Adrenal gland (tissue), 9 donors: ENCODE measurements at regions not wholly inside any gene's neighbourhood (a gene's known extent, or its start where the extent isn't known, plus 50 kb on each side); places are given as distances from the start of the nearest gene placed in this dataset.

Experiments used
- DNase-seq, 7 donors: peaks; one replicate each; pipeline ENCODE4 v3.0.0-alpha.2; 2019 to 2020
- H3K27ac ChIP-seq, 5 donors: fragments of 200-600 bp; sonication (generic) in 4 of 5; 1 replicate in 3 of 5; 2 replicates in 2 of 5; pipeline versions ENCODE4 v1.5.1 to v1.8.0; 2016 to 2020; ENCODE audit warnings: mild to moderate bottlenecking in 1 of 5
- H3K27me3 ChIP-seq: fragments of 200-600 bp; 2 replicates; pipeline ENCODE4 v1.8.0; 2021
- H3K36me3 ChIP-seq, 2 donors: fragments of 200-600 bp; replicated peaks in 1 of 2; 1 replicate in 1 of 2; 2 replicates in 1 of 2; pipeline versions ENCODE4 v1.5.1 to v1.8.0; 2018 to 2022
- H3K4me1 ChIP-seq, 2 donors: fragments of 200-600 bp; replicated peaks in 1 of 2; 1 replicate in 1 of 2; 2 replicates in 1 of 2; pipeline versions ENCODE4 v1.5.1 to v1.8.0; 2018 to 2021
- H3K4me3 ChIP-seq, 4 donors: fragments of 200-600 bp; sonication (generic) in 3 of 4; one replicate each; pipeline ENCODE4 v1.5.1; 2016 to 2018
- H3K9me3 ChIP-seq, 3 donors: fragments of 200-600 bp; sonication (generic) in 1 of 3; replicated peaks in 1 of 3; 1 replicate in 2 of 3; 2 replicates in 1 of 3; pipeline versions ENCODE4 v1.5.1 to v1.8.0; 2016 to 2021
- CTCF ChIP-seq, 6 experiments: fragments of 450-650 bp in 4 of 6; fragments of 200-600 bp in 2 of 6; sonication (generic) in 1 of 6; IDR thresholded peaks; 1 replicate in 5 of 6; 2 replicates in 1 of 6; pipeline versions ENCODE4 v1.5.1 to v1.8.0; 2016 to 2021; ENCODE audit warnings: antibody characterized with exemption in 6 of 6, mild to moderate bottlenecking in 2 of 6, moderate library complexity in 1 of 6
- POLR2A ChIP-seq, 2 donors: fragments of 450-650 bp; IDR thresholded peaks; one replicate each; pipeline ENCODE4 v1.6.1; 2017; ENCODE audit warnings: antibody characterized with exemption in 2 of 2, mild to moderate bottlenecking in 2 of 2, moderate library complexity in 1 of 2
- WGBS, 4 donors: extraction: QIAGEN DNeasy Blood & Tissue Kit in 2 of 4; methylation state at CpG; one replicate each; pipeline versions ENCODE4 v1.1.5 to v1.1.7; 2013 to 2017; 5-methylcytosine and 5-hydroxymethylcytosine counted together
- intact Hi-C, 2 donors: fragments of 100-400 bp; cut with DNase I; formaldehyde crosslinking; loops; one replicate each; pipeline versions ENCODE4 v1.14.1 to v1.15.0; 2022 to 2023
- donor health status: healthy with polysubstance abuse.
- donor health status: Bipolar disorder and iron deficiency.
- donor health status: DM: yes; HTN: yes; CAD: no.
- donor health status: DM: no; HTN: no; CAD: no.
- donor health status: DM: no; HTN: no; CAD: no.

GRCh38 chr18:1528964-1529509 lies 624.4 kb downstream of the ADCYAP1 start:
- no peaks in the 10 kb centered on the region for H3K9me3 ChIP-seq
- intact Hi-C loops, result no loop called here
- no peaks in the 10 kb centered on the region for H3K4me1 ChIP-seq
- H3K36me3 ChIP-seq, result no peaks in the 10 kb centered on the region
- no peak overlapping the region for H3K4me3 ChIP-seq
- H3K27me3 ChIP-seq, result no peaks in the 10 kb centered on the region
- TF ChIP-seq POLR2A (IDR thresholded peaks at IDR 0.05), result no peak
- TF ChIP-seq CTCF (IDR thresholded peaks at IDR 0.05), result no peak
- 62 to 73% (median 65%) methylated on average over 2 of the region's 2 CpGs for WGBS, 4 donors
- no peak for DNase-seq
- H3K27ac ChIP-seq, result no peak overlapping the region

- Histone ChIP-seq H3K36me3 (no peaks in the 10 kb centered on the region), H3K27me3 (no peaks in the 10 kb centered on the region), H3K4me3 (no peak overlapping the region), H3K9me3 (no peaks in the 10 kb centered on the region), H3K27ac (no peak overlapping the region), H3K4me1 (no peaks in the 10 kb centered on the region)
- no peak for DNase-seq
- intact Hi-C loops, result no loop called here
- no peak for TF ChIP-seq CTCF (IDR thresholded peaks at IDR 0.05)
- TF ChIP-seq POLR2A (IDR thresholded peaks at IDR 0.05), result no peak
Measured at GRCh38 chr18:1530650-1531049, 626.0 kb downstream of the ADCYAP1 start.

- intact Hi-C loops, result no loop called here
- no peaks in the 10 kb centered on the region for H3K36me3 ChIP-seq
- 77 to 85% (median 78%) methylated on average over 2 of the region's 2 CpGs for WGBS, 4 donors
- no peak overlapping the region for H3K4me3 ChIP-seq
- H3K4me1 ChIP-seq, result no peaks in the 10 kb centered on the region
- H3K27ac ChIP-seq, result no peak overlapping the region
- no peaks in the 10 kb centered on the region for H3K9me3 ChIP-seq
- DNase-seq, result no peak
- TF ChIP-seq POLR2A (IDR thresholded peaks at IDR 0.05), result no peak
- no peak for TF ChIP-seq CTCF (IDR thresholded peaks at IDR 0.05)
- H3K27me3 ChIP-seq, result no peaks in the 10 kb centered on the region
Measured at GRCh38 chr18:1539276-1539675, 634.6 kb downstream of the ADCYAP1 start.

GRCh38 chr18:1541478-1541877 lies 636.8 kb downstream of the ADCYAP1 start:
- H3K4me3 ChIP-seq, result no peak overlapping the region
- WGBS, 4 donors, result 84 to 89% (median 86%) methylated on average over 7 to 8 of the region's 8 CpGs
- DNase-seq, result no peak
- no peaks in the 10 kb centered on the region for H3K9me3 ChIP-seq
- H3K27ac ChIP-seq, result no peak overlapping the region
- TF ChIP-seq POLR2A (IDR thresholded peaks at IDR 0.05) (no peak), CTCF (IDR thresholded peaks at IDR 0.05) (no peak)
- H3K36me3 ChIP-seq, result no peaks in the 10 kb centered on the region
- H3K27me3 ChIP-seq, result no peaks in the 10 kb centered on the region
- intact Hi-C loops, result no loop called here
- no peaks in the 10 kb centered on the region for H3K4me1 ChIP-seq
